ENCODE measurements at regions not wholly inside any gene's neighbourhood (a gene's known extent, or its start where the extent isn't known, plus 50 kb on each side); places are given as distances from the start of the nearest gene placed in this dataset.

DNA sequence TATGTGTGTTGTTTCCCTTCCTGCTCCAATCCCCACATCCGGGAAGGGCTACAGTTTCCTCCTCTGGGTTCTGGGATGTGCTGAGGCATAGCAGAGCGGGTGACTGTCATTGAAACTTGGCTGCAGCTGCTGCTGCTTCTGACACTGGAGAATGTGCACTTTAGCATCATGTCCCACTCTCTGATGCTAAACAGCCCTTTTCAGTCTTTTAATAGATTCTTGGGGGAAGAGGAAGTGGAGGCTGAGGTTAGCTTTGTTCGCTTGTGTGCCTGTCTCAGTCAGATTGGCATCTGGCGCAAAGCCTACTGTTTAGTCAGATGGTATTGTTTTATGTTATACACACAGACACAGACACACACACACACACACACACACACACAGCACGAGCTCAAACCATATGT lies 136.5 kb upstream of the RND3 start:
- TF ChIP-seq EZH2 (IDR thresholded peaks at IDR 0.05; ENCODE audit: borderline replicate concordance, low read length), result no peak
- TF ChIP-seq, protein P1, sequence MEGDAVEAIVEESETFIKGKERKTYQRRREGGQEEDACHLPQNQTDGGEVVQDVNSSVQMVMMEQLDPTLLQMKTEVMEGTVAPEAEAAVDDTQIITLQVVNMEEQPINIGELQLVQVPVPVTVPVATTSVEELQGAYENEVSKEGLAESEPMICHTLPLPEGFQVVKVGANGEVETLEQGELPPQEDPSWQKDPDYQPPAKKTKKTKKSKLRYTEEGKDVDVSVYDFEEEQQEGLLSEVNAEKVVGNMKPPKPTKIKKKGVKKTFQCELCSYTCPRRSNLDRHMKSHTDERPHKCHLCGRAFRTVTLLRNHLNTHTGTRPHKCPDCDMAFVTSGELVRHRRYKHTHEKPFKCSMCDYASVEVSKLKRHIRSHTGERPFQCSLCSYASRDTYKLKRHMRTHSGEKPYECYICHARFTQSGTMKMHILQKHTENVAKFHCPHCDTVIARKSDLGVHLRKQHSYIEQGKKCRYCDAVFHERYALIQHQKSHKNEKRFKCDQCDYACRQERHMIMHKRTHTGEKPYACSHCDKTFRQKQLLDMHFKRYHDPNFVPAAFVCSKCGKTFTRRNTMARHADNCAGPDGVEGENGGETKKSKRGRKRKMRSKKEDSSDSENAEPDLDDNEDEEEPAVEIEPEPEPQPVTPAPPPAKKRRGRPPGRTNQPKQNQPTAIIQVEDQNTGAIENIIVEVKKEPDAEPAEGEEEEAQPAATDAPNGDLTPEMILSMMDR (IDR thresholded peaks at IDR 0.05; ENCODE audit: low read length), result no peak
